H1 (cell line): ENCODE measurements at regions not wholly inside any gene's neighbourhood (a gene's known extent, or its start where the extent isn't known, plus 50 kb on each side); places are given as distances from the start of the nearest gene placed in this dataset.

Experiments used
- ASH2L ChIP-seq: fragments of 200-600, 300-600 bp; sonication (generic); IDR thresholded peaks from one replicate; pipeline ENCODE4 v1.7.1; 2017; ENCODE audit warnings: low read length
- EP300 ChIP-seq, 2 experiments: IDR thresholded peaks; 1 replicate in 1 of 2; 2 replicates in 1 of 2; pipeline ENCODE4 v1.6.1; 2011 to 2012; ENCODE audit warnings: low read depth in 2 of 2, low read length in 2 of 2, mild to moderate bottlenecking in 2 of 2, borderline replicate concordance in 1 of 2, inconsistent platforms in 1 of 2, moderate library complexity in 1 of 2

GRCh38 chr14:42141328-42141727, 534.7 kb downstream of the LRFN5 start (continued):
- TF ChIP-seq ASH2L (no peak), EP300 (IDR thresholded peaks at IDR 0.05; ENCODE audit: borderline replicate concordance in 1 of 2, low read depth in 2 of 2, low read length in 2 of 2) (no peak)
